ENCODE measurements at regions not wholly inside any gene's neighbourhood (a gene's known extent, or its start where the extent isn't known, plus 50 kb on each side); places are given as distances from the start of the nearest gene placed in this dataset.

DNA sequence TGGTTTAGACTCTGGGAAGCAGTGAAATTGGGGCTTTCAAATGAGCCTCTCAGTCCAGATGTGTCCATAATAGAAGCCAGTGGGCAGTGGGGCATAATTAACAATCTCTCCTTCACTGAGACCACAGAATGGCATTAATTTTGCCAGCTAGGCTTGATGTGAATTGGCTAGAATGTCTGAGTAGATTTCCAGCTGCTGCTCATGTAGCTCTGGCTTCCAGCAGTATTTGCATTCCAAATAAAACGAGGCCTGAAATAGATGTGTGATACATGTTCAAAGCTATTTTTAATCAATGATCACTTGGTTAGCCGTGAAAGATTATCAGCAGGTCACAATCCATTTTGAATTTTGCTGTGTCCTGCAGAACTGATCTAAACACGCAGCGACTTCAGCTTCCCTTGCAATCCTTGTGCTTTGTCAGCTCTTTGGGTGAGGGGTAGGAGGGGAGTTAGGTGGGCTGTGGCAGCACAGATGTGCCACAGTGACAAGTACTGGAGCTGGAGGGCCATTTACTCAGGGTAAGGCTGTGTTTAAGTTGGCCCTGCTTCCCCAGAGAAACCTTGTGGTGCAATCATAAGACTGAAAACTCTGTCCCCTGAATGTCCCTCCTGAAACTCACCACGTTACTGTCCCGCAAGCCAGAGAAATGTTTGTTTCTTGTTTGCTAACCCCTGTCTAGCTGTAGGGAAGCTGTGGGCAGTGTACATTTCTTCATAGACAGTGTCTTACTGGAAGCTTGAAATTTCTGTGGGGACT, 56.9 kb upstream of the TMEM178A start:
- no peaks in the 10 kb centered on the region for H3K36me3 ChIP-seq
- H3K27ac ChIP-seq: no peak overlapping the region
- H3K9me3 ChIP-seq: no peaks in the 10 kb centered on the region
- H3K4me1 ChIP-seq: no peaks in the 10 kb centered on the region
- no peak for DNase-seq
- TF ChIP-seq POLR2A (IDR thresholded peaks at IDR 0.05): no peak
- TF ChIP-seq, protein P1, sequence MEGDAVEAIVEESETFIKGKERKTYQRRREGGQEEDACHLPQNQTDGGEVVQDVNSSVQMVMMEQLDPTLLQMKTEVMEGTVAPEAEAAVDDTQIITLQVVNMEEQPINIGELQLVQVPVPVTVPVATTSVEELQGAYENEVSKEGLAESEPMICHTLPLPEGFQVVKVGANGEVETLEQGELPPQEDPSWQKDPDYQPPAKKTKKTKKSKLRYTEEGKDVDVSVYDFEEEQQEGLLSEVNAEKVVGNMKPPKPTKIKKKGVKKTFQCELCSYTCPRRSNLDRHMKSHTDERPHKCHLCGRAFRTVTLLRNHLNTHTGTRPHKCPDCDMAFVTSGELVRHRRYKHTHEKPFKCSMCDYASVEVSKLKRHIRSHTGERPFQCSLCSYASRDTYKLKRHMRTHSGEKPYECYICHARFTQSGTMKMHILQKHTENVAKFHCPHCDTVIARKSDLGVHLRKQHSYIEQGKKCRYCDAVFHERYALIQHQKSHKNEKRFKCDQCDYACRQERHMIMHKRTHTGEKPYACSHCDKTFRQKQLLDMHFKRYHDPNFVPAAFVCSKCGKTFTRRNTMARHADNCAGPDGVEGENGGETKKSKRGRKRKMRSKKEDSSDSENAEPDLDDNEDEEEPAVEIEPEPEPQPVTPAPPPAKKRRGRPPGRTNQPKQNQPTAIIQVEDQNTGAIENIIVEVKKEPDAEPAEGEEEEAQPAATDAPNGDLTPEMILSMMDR (IDR thresholded peaks at IDR 0.05): no peak
- WGBS, 2 donors: 36 to 65% methylated on average over 6 of the region's 6 CpGs
- intact Hi-C loops (cut with DNase I): no loop called here
- no peak overlapping the region for H3K4me3 ChIP-seq
- H3K27me3 ChIP-seq: peaks cover 0 to 7% (median 0%) of the 10 kb centered on the region in 4 donors

DNA sequence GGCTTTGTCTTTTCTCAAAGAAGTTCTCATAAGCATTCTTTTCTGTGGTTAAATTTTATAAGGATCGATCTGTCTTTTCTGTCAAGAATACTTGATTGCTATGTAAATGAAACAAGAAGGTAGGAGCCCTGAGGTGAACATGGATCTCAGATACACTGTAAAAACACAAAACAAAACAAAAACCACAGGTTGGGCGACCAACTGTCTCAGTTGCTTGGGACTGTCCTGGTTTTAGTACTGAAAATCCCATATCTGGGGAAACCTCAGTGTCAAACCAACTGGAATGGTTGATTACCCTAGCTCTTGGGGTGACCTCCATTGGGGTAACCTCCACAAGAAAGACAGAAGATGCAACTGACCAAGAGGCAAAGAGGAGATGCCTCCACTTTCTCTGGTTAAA, 55.8 kb upstream of the TMEM178A start:
- WGBS, 2 donors: 70% methylated on average over 2 of the region's 2 CpGs

DNA sequence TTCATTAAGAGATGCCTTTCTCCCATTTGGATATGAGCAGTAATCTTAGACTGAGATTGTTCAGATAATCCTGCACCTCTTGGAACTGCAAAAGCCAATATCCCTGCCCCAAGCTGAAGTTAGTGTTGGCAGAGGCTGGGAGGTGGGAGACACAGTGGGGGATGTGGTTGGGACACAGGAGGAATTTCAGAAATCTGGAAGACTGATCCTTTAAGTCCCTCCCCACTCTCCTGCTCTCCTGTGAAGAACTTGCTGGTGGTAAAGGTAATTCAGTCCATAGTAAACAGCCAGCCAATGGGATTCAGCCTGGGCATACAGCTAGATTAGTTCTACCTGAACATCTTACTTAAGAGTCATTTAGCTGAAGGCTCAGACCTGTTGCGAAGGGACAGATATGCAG, 50.0 kb upstream of the TMEM178A start:
- Histone ChIP-seq H3K27ac (no peak overlapping the region), H3K4me1 (peaks cover 0 to 11% (median 0%) of the 10 kb centered on the region in 3 donors), H3K36me3 (no peaks in the 10 kb centered on the region), H3K27me3 (no peaks in the 10 kb centered on the region), H3K9me3 (no peaks in the 10 kb centered on the region), H3K4me3 (no peak overlapping the region)
- no peak for TF ChIP-seq POLR2A (IDR thresholded peaks at IDR 0.05)
- TF ChIP-seq, protein P1 (IDR thresholded peaks at IDR 0.05): no peak
- DNase-seq: no peak
- WGBS, 2 donors: 33 to 71% methylated on average over 1 of the region's 1 CpG
- intact Hi-C loops (cut with DNase I): no loop called here

More for the DNA sequence above, 55.8 kb upstream of the TMEM178A start:
- DNase-seq: no peak
- Histone ChIP-seq H3K4me1 (no peaks in the 10 kb centered on the region), H3K27me3 (peaks cover 0 to 5% (median 0%) of the 10 kb centered on the region in 4 donors), H3K4me3 (no peak overlapping the region), H3K36me3 (no peaks in the 10 kb centered on the region), H3K27ac (no peak overlapping the region), H3K9me3 (no peaks in the 10 kb centered on the region)
- TF ChIP-seq, protein P1 (IDR thresholded peaks at IDR 0.05): no peak
- TF ChIP-seq POLR2A (IDR thresholded peaks at IDR 0.05): no peak
- intact Hi-C loops (cut with DNase I): no loop called here
